ENCODE measurements at regions not wholly inside any gene's neighbourhood (a gene's known extent, or its start where the extent isn't known, plus 50 kb on each side); places are given as distances from the start of the nearest gene placed in this dataset.

DNA sequence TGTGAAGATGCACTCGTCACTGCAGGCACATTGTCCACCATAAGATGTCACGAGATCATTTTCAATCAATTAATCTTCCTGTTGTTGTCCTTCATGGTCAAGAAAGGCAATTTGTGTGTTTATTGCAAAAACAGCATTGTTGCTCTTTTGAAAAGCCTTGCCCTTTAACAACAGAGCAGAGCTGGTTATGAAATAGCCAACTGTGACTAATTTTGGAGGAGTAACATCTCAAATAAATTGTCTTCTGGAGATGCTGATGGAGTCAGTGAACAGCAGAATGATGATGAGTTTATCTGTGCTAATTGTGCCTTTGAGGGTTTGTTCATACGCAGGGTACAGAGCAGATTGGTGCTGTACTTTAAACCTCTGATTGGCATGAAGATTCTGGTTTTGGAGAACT lies 88.3 kb upstream of the E2F7 start:
- H3K27me3 ChIP-seq (replicated peaks; ENCODE audit: insufficient read depth) = no peaks in the 10 kb centered on the region
- H3K36me3 ChIP-seq = no peaks in the 10 kb centered on the region
- 91% methylated on average over 3 of the region's 3 CpGs for WGBS
- TF ChIP-seq POLR2A (IDR thresholded peaks at IDR 0.05) (no peak), POLR2AphosphoS5 (IDR thresholded peaks at IDR 0.05) (no peak)
- TF ChIP-seq, protein P1, sequence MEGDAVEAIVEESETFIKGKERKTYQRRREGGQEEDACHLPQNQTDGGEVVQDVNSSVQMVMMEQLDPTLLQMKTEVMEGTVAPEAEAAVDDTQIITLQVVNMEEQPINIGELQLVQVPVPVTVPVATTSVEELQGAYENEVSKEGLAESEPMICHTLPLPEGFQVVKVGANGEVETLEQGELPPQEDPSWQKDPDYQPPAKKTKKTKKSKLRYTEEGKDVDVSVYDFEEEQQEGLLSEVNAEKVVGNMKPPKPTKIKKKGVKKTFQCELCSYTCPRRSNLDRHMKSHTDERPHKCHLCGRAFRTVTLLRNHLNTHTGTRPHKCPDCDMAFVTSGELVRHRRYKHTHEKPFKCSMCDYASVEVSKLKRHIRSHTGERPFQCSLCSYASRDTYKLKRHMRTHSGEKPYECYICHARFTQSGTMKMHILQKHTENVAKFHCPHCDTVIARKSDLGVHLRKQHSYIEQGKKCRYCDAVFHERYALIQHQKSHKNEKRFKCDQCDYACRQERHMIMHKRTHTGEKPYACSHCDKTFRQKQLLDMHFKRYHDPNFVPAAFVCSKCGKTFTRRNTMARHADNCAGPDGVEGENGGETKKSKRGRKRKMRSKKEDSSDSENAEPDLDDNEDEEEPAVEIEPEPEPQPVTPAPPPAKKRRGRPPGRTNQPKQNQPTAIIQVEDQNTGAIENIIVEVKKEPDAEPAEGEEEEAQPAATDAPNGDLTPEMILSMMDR (IDR thresholded peaks at IDR 0.05) = no peak
- H3K9me3 ChIP-seq = no peaks in the 10 kb centered on the region
- intact Hi-C loops (cut with DNase I) = loop anchor here (2.0 to 5.0 kb wide), 3 partner anchors 171 to 769 kb away; no protein-coding TSS in a partner anchor
- no peaks in the 10 kb centered on the region for H3K4me1 ChIP-seq (replicated peaks)
- H3K27ac ChIP-seq = no peak overlapping the region
- no peak for DNase-seq (ENCODE audit: low spot score)
- no peak overlapping the region for H3K4me3 ChIP-seq

DNA sequence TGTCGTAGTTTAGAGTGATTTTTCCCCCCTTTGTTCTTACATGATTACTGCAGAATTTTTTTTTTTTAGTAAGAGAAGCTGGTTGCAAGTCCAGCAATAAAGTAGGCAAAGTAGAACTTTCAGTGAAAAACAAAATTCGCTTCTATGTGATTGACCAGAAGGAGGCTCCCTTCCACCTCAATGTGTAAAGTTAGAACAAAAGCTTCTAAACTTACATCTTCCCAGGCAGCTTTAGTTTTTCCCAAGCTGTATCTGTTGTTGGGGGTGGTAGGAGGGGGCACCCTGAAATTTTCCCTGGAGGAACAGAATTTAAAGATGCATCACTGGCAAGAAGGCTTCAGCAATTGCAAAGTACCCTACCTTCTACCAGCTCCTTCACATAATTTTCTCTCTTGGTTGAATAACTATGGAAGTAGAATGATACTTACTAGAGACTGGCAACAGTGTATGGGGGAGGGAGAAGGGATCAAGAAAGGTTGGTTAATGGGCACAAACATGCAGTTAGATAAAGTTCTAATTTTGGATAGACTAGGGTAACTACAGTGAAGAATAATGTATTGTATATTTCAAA lies 87.3 kb upstream of the E2F7 start:
- Histone ChIP-seq H3K4me3 (no peak overlapping the region), H3K9me3 (no peaks in the 10 kb centered on the region), H3K27ac (no peak overlapping the region), H3K36me3 (no peaks in the 10 kb centered on the region), H3K27me3 (replicated peaks; ENCODE audit: insufficient read depth) (no peaks in the 10 kb centered on the region), H3K4me1 (replicated peaks) (no peaks in the 10 kb centered on the region)
- intact Hi-C loops (cut with DNase I) = loop anchor here (2.0 to 5.0 kb wide), 3 partner anchors 172 to 770 kb away; no protein-coding TSS in a partner anchor
- WGBS = 8% methylated on average over 2 of the region's 2 CpGs
- no peak for DNase-seq (ENCODE audit: low spot score)
- TF ChIP-seq POLR2A (IDR thresholded peaks at IDR 0.05) = no peak
- TF ChIP-seq POLR2AphosphoS5 (IDR thresholded peaks at IDR 0.05) = no peak
- TF ChIP-seq, protein P1 (IDR thresholded peaks at IDR 0.05) = peak in 3 of 4 experiments; percentile 22 to 53 (median 45)

DNA sequence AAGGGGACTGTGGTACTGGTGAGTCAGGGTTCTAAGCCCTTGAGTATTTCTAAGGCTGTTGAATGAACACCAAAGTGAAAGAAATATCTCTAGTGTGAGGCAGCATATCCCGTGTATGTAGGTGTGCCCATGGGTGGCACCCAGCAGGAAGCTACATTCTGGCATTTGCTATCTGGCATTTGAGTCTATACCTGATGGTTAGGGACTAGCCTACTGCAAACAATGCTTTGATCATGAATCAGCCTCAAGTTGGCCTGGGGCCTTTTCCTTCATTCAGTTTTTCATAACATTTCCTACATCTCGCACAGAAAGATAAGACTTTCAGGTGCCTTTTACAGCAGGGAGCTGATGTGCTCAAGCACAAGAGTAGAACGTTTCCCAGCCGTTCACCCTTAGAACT lies 85.7 kb upstream of the E2F7 start:
- intact Hi-C loops (cut with DNase I) = loop anchor here (5.0 kb wide), 2 partner anchors 536 to 771 kb away; no protein-coding TSS in a partner anchor
- DNase-seq (ENCODE audit: low spot score) = no peak
- WGBS = 42% methylated on average over 4 of the region's 4 CpGs
- Histone ChIP-seq H3K4me1 (replicated peaks) (no peaks in the 10 kb centered on the region), H3K36me3 (no peaks in the 10 kb centered on the region), H3K27ac (no peak overlapping the region), H3K9me3 (no peaks in the 10 kb centered on the region), H3K27me3 (replicated peaks; ENCODE audit: insufficient read depth) (no peaks in the 10 kb centered on the region), H3K4me3 (no peak overlapping the region)
- TF ChIP-seq POLR2A (IDR thresholded peaks at IDR 0.05) = no peak
- no peak for TF ChIP-seq POLR2AphosphoS5 (IDR thresholded peaks at IDR 0.05)
- TF ChIP-seq, protein P1 (IDR thresholded peaks at IDR 0.05) = no peak

DNA sequence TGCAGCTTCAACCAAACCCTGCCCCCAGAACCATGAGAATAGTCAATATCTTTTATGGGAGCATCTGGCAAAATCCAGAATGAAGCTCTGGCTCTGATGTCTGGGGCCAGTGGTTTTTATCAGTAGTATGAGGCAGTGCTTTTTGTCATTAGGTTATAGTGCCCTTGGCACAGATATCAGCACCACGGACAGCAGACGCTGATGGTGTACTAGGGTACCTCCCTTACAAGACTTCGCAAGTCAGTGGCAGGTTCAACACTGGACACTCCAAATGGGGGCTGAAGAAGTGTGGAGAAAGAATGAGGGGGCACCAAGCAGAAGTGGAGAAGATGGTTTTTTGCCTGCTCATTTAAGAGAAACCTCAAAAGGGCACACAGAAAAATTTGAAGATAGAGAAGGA lies 68.2 kb upstream of the E2F7 start:
- 17% methylated on average over 3 of the region's 3 CpGs for WGBS
- H3K36me3 ChIP-seq = no peaks in the 10 kb centered on the region
- no peak for TF ChIP-seq POLR2AphosphoS5 (IDR thresholded peaks at IDR 0.05)
- TF ChIP-seq POLR2A (IDR thresholded peaks at IDR 0.05) = no peak
- TF ChIP-seq, protein P1 (IDR thresholded peaks at IDR 0.05) = no peak
- H3K4me3 ChIP-seq = no peak overlapping the region
- no peaks in the 10 kb centered on the region for H3K27me3 ChIP-seq (replicated peaks; ENCODE audit: insufficient read depth)
- H3K27ac ChIP-seq = no peak overlapping the region
- intact Hi-C loops (cut with DNase I) = no loop called here
- H3K4me1 ChIP-seq (replicated peaks) = no peaks in the 10 kb centered on the region
- no peaks in the 10 kb centered on the region for H3K9me3 ChIP-seq
- DNase-seq (ENCODE audit: low spot score) = no peak

DNA sequence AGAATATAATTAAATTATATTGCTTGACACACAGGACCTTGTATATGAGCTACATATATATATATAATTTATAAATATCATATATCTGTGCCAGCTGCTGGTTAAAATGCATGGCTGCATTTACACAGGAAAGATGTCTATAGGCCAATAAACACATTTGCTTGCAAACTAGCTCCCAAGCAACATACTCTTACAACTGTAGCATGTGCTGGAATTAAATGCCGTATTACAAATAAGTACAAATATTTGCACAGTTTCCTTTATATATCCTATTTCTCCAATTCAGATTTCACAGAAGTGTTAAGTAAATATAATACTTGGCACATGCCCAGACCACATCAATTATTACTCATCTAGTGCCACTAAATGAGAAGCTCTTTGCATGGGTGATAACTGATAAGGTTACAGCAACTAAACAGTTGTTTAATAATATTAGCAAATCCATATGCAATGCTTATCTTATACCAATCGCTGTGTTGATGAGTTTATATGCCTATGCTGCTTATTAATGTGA lies 66.7 kb upstream of the E2F7 start:
- intact Hi-C loops (cut with DNase I) = no loop called here
- no peak overlapping the region for H3K27ac ChIP-seq

More for the DNA sequence above, 66.7 kb upstream of the E2F7 start:
- Histone ChIP-seq H3K4me3 (no peak overlapping the region), H3K4me1 (replicated peaks) (no peaks in the 10 kb centered on the region), H3K27me3 (replicated peaks; ENCODE audit: insufficient read depth) (no peaks in the 10 kb centered on the region), H3K36me3 (no peaks in the 10 kb centered on the region), H3K9me3 (no peaks in the 10 kb centered on the region)
- WGBS = 39% methylated on average over 2 of the region's 2 CpGs
- TF ChIP-seq POLR2AphosphoS5 (IDR thresholded peaks at IDR 0.05) (no peak), POLR2A (IDR thresholded peaks at IDR 0.05) (no peak)
- TF ChIP-seq, protein P1 (IDR thresholded peaks at IDR 0.05) = no peak
- DNase-seq (ENCODE audit: low spot score) = no peak
